HepG2 (cell line): ENCODE measurements at regions not wholly inside any gene's neighbourhood (a gene's known extent, or its start where the extent isn't known, plus 50 kb on each side); places are given as distances from the start of the nearest gene placed in this dataset.

Source experiments
- CEBPB ChIP-seq: IDR thresholded peaks from 2 replicates; pipeline ENCODE4 v1.6.1; 2011; ENCODE audit warnings: low read depth, low read length, improper control_type of control experiment, borderline replicate concordance
- CHCHD3 ChIP-seq: sonication (generic); formaldehyde crosslinking; IDR thresholded peaks from 2 replicates; pipeline ENCODE4 v1.8.0; 2022; ENCODE audit warnings: mild to moderate bottlenecking, missing genetic modification reagents, moderate library complexity
- CTCF ChIP-seq: sonication (generic); formaldehyde crosslinking; IDR thresholded peaks from 2 replicates; pipeline ENCODE4 v1.5.0; 2020; ENCODE audit warnings: mild to moderate bottlenecking, missing genetic modification reagents, moderate library complexity
- JUN ChIP-seq: sonication (generic); formaldehyde crosslinking; IDR thresholded peaks from 2 replicates; pipeline ENCODE4 v1.4.0; 2020; ENCODE audit warnings: mild to moderate bottlenecking, missing genetic modification reagents
- MAZ ChIP-seq, 2 experiments: sonication (generic) in 1 of 2; formaldehyde crosslinking in 1 of 2; IDR thresholded peaks; 2 replicates each; pipeline versions ENCODE4 v1.5.0 to v1.6.1; 2012 to 2020; ENCODE audit warnings: low read depth in 2 of 2, mild to moderate bottlenecking in 2 of 2, borderline replicate concordance in 1 of 2, improper control_type of control experiment in 1 of 2, low read length in 1 of 2, missing genetic modification reagents in 1 of 2, moderate library complexity in 1 of 2
- NFKB2 ChIP-seq: sonication (generic); formaldehyde crosslinking; IDR thresholded peaks from 2 replicates; pipeline ENCODE4 v1.4.0; 2020; ENCODE audit warnings: missing genetic modification reagents, borderline replicate concordance
- RBFOX2 ChIP-seq: fragments of 200-400 bp; formaldehyde crosslinking; IDR thresholded peaks from 2 replicates; pipeline ENCODE4 v1.6.1; 2017; ENCODE audit warnings: low read depth, mild to moderate bottlenecking, low read length
- TCF7L2 ChIP-seq: IDR thresholded peaks from 2 replicates; pipeline ENCODE4 v1.6.1; 2011; ENCODE audit warnings: mild to moderate bottlenecking, low read depth, low read length, moderate library complexity
- ZKSCAN8 ChIP-seq: IDR thresholded peaks from 2 replicates; pipeline ENCODE4 v1.6.1; 2016; ENCODE audit warnings: borderline replicate concordance, missing genetic modification reagents, missing compliant biosample characterization

GRCh38 chr6:44696686-44697085 lies 309.2 kb downstream of the CDC5L start:
- TF ChIP-seq NFKB2 = no peak
- TF ChIP-seq MAZ (IDR thresholded peaks at IDR 0.05; ENCODE audit: borderline replicate concordance, low read depth, low read length) = no peak
- TF ChIP-seq MAZ (CRISPR knock-in tag; IDR thresholded peaks at IDR 0.05; ENCODE audit: low read depth) = no peak
- TF ChIP-seq JUN (CRISPR knock-in tag) = no peak
- TF ChIP-seq ZKSCAN8 (CRISPR knock-in tag) = no peak
- TF ChIP-seq RBFOX2 = no peak
- no peak for TF ChIP-seq TCF7L2
- no peak for TF ChIP-seq CHCHD3
- no peak for TF ChIP-seq CTCF (CRISPR knock-in tag)
- no peak for TF ChIP-seq CEBPB
